C4-2B (cell line): ENCODE measurements at regions not wholly inside any gene's neighbourhood (a gene's known extent, or its start where the extent isn't known, plus 50 kb on each side); places are given as distances from the start of the nearest gene placed in this dataset.

Experiments used
- ZFX ChIP-seq: fragments of 450-650 bp; IDR thresholded peaks from 2 replicates; pipeline ENCODE4 v1.6.1; 2017
- TF ChIP-seq, protein P1 (sequence below): fragments of 450-650 bp; conservative IDR thresholded peaks from 2 replicates; pipeline ENCODE4 v1.5.1; 2017; ENCODE audit warnings: mild to moderate bottlenecking

DNA sequence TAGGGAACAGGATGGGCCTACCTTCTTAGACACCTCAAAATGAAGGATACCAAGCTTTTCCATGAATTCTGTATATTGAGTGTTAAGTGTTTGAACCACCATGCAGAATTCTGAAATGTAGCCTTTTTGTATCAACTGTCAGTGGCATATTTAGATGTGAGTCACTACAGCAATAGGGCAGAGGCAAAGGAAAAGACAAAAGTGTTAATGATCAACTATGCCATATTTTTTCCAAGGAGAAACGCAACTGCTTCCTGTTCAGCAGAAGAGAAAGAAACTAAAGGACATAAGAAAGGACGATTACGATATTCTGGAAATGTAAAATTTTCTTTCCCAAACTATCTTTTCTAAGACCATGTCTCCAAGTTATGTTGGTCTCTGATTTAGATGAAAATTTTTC is 104.6 kb upstream of the RSPO3 start:
- TF ChIP-seq, protein P1, sequence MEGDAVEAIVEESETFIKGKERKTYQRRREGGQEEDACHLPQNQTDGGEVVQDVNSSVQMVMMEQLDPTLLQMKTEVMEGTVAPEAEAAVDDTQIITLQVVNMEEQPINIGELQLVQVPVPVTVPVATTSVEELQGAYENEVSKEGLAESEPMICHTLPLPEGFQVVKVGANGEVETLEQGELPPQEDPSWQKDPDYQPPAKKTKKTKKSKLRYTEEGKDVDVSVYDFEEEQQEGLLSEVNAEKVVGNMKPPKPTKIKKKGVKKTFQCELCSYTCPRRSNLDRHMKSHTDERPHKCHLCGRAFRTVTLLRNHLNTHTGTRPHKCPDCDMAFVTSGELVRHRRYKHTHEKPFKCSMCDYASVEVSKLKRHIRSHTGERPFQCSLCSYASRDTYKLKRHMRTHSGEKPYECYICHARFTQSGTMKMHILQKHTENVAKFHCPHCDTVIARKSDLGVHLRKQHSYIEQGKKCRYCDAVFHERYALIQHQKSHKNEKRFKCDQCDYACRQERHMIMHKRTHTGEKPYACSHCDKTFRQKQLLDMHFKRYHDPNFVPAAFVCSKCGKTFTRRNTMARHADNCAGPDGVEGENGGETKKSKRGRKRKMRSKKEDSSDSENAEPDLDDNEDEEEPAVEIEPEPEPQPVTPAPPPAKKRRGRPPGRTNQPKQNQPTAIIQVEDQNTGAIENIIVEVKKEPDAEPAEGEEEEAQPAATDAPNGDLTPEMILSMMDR: no peak
- TF ChIP-seq ZFX: no peak
